HG03045 (cell line): ENCODE measurements at regions not wholly inside any gene's neighbourhood (a gene's known extent, or its start where the extent isn't known, plus 50 kb on each side); places are given as distances from the start of the nearest gene placed in this dataset.

Experiments
- ATAC-seq: cut with Tn5 transposase; IDR thresholded peaks from one replicate; pipeline ENCODE4 v1.9.1; 2021; ENCODE audit warnings: mild to moderate bottlenecking, moderate library complexity; ENCODE audit not compliant: unreplicated experiment

DNA sequence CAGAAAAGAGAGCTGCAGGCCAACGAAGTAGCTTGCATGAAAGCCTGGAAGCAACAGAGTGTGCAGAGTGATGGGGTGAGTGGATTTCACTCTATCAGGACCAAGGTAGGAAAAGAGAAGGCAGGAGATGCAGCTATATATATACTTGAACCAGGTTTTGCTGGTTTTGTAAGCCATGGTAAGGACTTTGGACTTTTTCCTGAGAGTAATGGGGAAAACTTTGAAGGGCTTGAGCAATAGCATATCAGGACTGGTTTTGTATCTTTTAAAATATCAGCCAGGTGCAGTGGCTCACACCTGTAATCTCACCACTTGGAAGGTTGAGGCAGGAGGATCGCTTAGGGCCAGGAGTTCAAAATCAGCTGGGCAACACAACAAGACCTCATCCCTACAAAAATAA is 120.6 kb upstream of the NRP1 start:
- ATAC-seq, result no peak

DNA sequence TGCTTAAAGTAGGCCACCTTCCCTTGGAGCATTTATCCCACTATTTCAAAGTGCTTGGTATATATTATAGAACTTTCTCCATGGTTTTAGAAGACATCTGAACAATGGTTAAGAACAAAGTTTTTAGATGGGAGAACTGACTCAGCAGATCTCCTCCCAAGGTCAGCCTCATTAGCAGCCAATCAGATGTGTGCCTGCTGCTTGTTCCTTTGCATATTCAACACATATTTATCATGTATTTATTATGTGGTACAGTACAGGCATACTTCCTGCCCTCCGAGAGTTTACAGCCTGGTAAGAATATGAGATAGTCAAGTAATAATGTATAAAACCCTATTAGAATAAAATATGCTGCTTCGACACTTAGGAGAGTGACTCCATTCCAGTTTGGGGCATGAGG is 120.1 kb upstream of the NRP1 start:
- ATAC-seq, result no peak

DNA sequence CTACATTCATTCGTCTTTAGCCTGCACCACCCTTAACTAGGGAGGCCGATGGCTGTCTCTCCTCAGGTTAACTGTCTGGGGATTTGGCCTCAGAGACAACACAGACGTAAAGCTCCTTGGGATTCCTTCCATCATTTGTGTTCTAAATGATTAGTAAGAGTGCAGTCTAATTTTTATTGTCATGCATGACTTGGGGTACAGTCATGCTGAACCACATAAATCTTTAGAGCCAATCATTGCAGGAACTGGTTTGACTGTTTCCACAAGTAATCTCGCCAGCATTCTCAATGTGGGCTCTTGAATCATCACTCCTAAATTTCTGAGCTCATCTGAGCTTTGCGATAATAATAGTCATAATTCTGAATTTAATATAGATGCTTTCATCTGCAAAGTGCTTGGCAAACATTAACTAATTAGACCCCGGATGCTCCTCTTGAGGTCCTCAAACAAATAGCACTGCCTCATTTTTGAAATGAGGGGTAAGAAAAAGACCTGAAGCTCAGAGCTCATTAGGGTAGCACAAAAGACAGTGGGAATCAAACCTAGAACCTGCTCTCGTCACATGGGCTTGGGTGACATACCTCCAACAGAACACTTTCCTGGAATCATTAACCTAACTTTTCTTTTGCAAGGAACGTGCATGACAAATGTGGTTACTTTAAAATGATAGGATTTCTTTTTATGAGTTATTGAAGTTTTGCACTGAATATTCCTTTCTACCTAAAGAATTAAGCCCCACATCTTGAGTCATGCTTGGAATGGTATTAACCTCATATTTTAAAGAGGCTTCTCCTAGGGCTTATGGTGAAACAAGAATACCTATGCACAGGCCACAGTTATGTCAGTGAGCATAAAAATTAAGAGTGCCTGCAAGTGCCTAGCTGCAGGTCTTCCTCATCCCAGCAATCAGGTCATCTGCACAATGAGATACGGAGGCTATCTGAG is 118.9 kb upstream of the NRP1 start:
- ATAC-seq, result no peak

DNA sequence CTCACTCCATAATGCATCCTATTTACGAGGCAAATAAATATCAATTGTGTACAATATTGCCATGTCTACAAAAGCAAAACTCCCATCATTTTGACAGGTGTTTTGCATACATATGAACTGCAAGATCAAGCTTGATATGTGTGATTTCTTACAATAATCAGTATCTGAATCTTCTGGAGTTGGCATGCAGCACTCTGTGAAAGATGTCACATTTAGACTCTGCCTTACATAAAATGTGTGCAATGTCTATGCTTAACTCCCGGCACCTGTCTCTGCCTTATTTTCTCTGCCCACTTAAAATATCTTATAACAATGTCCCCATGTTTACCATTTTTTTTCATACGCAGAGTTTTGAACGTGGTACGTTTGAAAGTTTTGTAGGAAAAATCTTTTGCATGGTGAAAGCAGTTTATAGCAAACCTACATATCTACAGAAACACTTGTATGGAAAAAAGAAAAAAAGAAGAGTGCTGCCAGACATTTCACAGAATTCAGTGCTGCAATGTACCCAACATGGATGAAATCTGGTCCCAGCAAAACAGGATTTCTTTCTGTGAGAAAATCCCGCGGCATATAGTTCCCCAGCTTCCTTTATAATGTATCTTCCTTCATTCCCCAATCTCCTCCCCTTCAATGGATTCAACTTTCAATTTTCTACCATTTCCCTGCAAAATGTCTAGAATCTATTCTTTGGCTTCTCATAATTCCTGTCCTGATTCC is 114.1 kb upstream of the NRP1 start:
- ATAC-seq, result no peak

DNA sequence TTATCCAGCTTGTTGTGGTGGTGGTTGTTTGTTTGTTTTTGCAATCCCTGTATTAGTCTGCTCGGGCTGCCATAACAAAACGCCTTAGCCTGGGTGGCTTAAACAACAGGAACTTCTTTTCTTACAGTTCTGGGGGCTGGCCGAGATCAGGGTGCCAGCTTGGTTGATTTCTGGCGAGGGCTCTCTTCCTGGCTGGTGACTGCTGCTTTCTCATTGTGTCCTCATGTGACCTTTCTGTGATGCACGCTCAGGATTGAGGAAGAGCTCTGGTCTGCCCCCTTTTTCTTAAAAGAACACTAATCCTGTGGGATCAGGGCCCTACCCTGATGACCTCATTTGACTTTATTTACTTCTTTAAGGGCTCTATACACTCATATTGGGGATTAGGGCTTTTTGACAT is 107.1 kb upstream of the NRP1 start:
- no peak for ATAC-seq

DNA sequence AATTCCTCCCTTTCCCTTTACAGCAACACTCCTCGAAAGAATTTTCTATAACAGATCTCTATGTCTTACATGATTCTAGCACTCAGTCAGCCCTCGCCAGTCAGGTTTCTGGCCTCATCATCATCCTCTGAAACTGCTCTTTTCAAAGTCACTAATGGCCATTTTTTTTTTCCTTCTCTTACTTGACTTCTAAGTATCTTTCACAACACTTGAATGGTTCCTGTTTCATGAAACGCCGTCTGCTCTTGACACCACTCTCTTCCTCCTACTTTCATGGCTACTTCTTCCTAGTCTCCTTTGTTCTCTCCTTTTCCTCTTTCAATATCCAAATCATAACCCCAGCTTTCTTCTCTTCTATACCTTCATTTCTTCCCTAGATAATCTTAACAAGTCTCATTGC is 100.5 kb upstream of the NRP1 start:
- ATAC-seq, result no peak

DNA sequence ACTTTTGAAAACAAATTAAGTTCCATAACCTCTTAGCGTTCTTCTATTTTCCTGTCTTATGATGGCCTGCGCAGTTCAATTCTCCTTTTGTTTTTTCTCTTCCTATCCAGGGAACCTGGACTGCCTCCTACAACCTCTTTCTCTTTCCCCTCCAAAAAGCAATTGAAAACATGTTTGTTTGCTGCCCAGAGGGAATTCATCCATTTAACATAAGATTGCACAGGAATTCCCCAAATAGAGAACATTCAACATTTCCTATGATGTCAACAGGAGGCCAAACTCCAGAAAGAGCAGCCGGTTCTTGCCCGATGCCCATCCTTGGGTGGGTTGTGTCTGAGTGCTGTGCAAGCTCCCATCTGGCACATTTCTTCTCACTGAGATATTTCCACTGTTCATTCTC is 94.2 kb upstream of the NRP1 start:
- no peak for ATAC-seq

DNA sequence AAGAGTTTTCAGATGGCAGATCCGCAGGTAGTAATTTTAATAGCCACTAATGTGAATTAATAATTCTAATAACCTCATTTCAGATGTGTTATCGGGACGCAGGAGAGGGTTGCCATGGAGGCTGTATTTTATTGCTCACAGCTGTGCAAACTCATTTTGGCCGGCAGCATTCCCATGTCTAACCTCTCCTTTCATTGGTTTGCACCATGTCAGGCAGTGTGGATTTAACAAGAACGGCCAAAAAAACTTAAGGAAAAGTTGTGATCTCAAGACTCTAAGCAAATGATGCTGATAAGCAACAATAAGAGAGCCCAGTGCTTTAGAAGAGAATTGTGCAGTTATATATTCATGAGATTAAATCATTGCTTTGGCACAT is 88.7 kb upstream of the NRP1 start:
- no peak for ATAC-seq

DNA sequence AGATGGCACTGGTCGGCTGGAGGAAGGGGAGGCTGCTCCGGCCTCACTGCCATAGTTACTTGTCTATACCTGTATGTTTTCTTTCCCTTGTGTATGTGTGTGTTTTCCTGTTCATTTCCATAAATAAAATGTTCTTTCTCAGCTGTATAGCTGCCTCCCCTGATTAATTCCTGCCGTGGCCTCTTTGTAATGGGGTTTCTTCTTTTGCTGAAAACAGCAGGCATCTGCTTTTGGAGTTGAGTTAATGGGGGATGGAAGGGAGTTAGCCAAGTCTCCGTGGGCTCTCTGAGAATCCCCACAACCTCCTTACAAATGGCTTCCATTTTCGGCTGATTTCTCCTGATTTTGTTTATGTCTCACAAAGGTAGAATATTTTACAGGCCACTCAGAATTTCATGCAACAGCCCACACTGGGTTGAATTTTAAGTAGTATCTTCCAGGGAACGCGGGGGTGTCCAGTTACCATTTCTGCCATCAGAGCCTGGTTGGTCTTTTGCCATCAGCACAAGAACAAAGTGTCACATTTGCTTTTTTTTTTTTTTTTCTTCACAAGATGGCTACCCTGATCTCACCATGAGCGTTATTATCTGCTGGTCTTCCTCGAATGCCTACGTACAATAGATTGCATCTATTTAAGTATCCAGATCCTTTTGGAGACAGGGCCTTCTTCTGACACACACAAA is 88.1 kb upstream of the NRP1 start:
- ATAC-seq, result no peak

DNA sequence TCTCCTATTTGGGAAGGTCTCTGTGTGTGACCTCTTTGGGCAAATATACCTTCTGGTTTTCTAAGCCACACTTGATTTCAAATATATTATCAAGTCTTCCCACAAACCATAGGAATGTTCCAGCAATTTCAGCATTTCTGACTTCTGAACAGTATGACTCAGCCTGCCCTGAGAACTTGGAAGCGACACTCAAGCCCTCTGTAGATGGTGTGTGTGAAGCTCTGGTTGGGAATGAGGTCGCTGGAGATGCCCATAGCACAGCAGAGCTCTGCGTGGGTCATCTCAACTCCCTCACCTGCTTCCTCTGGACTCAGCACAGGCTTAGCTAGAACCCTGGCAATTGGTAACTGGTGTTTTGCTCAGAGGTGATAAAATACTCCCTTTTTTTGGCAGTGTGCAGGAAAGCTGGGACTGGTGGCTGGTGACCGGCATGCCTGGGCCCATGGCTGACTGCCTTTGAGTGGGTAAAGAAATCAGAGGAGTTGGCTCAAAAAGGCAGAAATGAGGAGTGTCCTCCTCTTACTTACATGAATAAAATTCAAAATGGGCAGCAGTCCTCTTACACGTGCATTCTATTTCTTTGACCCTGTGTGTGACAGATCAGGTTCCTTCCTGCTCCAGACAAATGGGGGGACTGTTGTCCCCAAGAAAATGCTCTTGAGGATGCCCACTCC is 87.5 kb upstream of the NRP1 start:
- ATAC-seq, result no peak

DNA sequence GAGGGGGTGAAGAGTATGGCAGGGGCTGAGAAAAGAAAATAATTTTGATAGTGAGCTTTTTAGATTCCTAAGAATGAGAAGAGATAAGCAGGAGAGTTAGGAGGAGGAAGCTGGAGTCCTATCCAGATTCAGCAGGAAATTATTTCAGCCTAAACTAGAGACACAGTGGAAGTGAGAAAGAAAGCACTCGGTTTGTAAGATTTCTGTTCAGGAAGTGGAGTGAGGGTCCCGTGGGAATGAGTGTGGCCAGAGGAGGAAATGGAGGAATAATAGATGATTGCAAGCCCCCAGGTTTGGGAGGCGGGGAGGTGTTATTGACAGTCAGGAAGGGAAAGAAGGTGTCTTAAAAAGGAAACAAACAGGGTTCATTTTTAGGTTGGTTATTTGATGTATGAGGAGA is 84.8 kb upstream of the NRP1 start:
- no peak for ATAC-seq

DNA sequence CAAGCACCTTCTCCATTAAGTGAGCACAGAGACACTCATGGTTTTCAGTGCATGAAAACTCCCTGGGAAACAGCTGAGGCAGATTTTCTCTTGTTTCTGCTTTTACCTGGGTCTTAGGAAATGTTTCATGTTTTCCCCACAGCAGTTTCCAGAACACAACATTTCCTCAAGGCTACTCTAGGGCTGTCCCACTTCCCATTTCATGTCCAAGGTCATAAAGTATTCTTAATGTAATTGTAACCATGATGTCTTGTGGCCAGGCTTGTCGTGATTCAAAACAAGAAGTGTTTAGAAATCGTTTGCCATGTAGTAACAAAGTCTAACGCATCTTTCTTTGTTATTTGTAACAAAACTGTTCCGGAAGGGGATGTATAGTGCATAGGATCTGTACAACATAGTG is 83.8 kb upstream of the NRP1 start:
- no peak for ATAC-seq

DNA sequence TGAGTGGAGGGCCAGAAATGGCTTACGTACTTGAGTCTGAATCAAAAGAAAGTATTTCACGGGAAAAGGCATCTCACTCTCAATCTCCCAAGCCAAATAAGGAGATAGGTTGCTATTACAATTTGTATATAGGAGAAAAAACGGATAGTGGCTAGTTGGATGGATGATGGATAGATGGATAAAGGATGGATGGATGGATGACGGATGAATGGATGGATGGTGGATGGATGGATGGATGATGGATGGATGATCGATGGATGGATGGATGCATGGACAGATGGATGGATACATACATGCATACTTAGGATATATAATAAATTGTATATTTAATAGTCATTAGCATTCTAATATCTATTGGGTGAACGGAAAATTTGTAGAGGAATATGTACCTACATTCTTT is 82.2 kb upstream of the NRP1 start:
- no peak for ATAC-seq

DNA sequence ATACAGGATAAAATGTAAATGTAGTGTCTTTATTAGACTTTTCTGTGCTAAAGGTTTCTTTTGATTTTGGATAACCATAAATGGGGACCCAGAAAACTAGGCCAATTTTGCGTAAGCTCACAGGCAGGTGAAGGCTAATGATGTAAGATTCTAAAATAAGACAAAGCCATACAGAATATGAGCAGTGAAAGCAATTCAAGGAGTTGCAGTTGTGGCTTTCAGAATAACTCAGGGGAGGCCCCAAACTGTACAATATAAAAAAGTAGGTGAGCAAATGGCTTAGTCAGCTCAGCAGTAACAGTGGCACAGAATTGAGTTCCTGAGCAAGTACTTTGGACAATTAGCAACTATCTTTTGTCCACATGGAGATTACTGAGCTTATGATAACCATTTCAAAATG is 81.7 kb upstream of the NRP1 start:
- ATAC-seq, result no peak

DNA sequence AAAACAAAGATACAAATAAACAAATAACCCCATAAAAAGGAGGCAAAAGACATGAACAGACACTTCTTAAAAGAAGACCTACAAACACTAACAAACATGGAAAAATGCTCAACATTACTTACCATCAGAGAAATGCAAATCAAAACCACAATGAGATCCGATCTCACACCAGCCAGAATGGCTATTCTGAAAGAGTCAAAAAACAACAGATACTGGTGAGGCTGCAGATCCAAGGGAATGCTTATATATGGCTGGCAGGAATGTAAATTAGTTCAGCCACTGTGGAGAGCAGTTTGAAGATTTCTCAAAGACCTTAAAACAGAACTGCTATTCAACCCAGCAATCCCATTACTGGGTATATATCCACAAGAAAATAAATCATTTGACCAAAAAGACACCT is 80.4 kb upstream of the NRP1 start:
- ATAC-seq, result no peak

DNA sequence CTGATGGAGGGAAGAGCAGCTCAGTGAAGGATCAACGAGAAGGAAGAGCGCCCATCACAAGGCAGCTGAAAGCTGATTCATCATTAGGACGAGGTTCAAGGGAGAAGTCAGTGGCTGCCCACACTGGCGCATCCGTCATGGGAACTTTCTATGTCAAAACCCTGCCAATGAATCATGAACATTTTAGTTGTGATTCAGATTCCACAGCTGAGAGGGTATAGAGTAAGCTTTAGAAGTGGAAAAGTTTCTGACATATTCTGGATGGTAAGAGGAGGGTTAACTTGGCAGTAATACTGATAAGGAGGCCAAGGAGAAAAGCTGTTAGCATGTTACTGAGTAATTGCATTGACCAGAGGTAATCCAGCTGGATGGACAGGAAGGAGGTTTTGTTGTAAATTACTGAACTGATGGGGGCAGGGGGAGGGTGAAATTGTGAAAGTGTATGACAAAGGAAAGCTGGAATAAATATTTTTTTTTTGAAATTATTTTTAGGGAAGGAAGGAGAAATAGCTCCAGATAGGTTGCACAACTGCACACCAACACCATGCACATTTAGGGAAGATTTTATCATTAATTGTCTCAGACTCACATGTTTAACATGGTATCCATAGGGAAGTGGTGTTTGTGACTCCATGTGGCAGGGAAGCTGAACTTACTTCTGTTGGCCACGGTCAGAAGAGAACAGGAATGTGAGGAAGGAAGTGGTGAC is 78.3 kb upstream of the NRP1 start:
- ATAC-seq, result no peak

DNA sequence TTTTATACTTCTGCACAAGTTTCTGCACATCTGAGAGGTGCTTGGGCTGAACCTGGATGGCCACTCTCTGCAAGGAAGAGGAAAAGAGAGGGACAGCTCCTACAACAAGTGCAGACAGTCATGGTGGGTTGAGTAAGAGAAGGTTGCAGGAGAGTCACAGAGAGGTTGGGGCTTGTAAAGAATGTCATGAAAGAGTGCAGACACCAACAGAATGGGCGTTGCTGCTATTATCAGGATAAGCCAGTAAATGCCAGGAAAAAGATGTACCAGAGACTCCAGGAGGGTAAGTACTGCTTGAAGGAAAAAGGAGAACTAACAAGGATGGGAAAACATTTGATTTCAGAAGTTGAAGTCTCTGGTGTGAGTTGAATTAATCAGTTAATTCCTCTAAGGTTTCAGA is 77.8 kb upstream of the NRP1 start:
- no peak for ATAC-seq

DNA sequence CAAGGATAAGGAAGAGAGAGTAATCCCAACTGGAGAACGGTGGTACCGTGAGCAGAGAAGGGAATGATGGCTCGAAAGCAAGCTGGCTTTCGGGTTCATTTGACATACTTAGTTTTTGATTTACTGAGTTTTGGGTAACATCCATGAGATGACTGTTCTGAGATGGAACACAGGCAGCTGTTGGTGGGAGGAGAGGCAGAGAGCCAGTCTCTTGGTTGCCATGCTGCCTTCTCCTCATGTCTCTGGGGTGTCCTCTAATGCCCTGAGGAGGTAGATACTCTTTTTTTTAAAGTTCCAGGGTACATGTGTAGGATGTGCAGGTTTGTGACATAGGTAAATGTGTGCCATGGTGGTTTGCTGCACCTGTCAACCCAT is 76.4 kb upstream of the NRP1 start:
- no peak for ATAC-seq

DNA sequence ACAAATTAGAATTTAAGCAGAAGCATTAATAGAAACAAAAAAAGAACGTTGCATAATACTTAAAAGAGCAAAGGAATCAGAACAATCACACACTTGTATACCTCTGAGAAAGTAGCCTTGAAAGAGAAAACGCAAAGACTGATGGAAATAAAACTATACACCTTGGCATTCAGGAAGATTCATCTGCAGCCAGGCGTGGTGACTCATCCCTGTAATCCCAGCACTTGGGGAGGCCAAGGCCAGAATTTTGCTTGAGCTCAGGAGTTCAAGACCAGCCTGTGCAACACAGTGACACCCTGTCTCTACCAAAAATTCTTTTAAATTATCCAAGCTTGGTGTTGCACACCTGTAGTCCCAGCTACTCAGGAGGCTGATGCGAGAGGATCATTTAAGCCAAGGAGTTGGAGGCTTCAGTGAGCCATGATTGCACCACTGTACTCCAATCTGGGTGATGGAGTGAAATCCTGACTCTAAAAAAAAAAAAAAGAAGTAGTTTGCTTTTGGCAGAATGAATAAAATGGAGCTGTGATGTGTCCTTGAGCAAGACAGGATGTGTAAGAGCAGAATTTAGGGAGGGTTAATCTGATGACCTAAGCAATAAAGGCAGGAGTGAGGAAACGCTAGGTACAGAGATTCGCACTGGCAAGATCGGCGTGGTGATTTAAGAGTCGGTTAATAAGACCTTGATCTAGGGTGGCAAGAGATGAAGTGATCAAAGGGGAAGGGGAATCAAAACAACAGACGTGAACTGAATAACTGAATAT is 75.8 kb upstream of the NRP1 start:
- ATAC-seq, result no peak

DNA sequence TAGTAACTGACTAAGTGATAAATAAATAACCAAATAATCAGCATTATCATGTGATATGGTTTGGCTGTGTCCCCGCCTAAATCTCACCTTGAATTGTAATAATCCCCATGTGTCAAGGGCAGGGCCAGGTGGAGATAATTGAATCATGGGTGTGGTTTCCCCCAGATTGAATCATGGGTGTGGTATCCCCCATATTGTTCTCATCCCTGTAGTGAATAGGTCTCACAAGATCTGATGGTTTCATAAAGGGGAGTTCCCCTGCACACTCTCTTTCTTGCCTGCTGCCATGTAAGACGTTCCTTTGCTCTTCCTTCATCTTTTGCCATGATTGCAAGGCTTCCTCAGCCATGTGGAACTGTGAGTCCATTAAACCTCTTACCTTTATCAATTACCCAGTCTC is 72.1 kb upstream of the NRP1 start:
- ATAC-seq, result no peak
